IMR-90 (cell line): ENCODE measurements at regions not wholly inside any gene's neighbourhood (a gene's known extent, or its start where the extent isn't known, plus 50 kb on each side); places are given as distances from the start of the nearest gene placed in this dataset.
"Not testable (repeated sequence)": the region's sequence is repeated elsewhere in the genome, so short reads cannot be mapped to it uniquely, and the experiment has no call there.

Experiments
- ATAC-seq: fragments of 200-7000 bp; cut with Tn5 transposase; 2 replicates; pipeline ENCODE4 v1.9.1; 2020; ENCODE audit warnings: low read depth, mild to moderate bottlenecking, moderate library complexity
- BruUV-seq: library from RNA; stranded (reverse); fragments of 400-500 nt; replicated peaks from 2 replicates; lab custom pipeline; 2021; lab: Mats Ljungman, UMichigan
- CTCF ChIA-PET: fragments of 300-600 bp; formaldehyde crosslinking; extraction: SDS; loops from one replicate; lab custom pipeline; 2021; ENCODE audit warnings: antibody characterized with exemption; lab: Yijun Ruan, JAX
- POLR2A ChIA-PET: fragments of 300-600 bp; sonication (Branson Sonifier 250); formaldehyde crosslinking; loops from one replicate; lab custom pipeline; 2022; ENCODE audit warnings: antibody characterized with exemption; ENCODE audit not compliant: unreplicated experiment; lab: Charles Lee
- DNase-seq: peaks from one replicate; pipeline ENCODE4 v3.0.0; 2013
- H2AFZ ChIP-seq: replicated peaks from 2 replicates; pipeline ENCODE3; 2013; ENCODE audit warnings: low read length, mild to moderate bottlenecking; ENCODE audit not compliant: poor library complexity
- H2AK5ac ChIP-seq: 2 replicates; pipeline ENCODE4 v1.6.1; 2013; ENCODE audit warnings: low read depth, low read length, inconsistent platforms
- H2AK9ac ChIP-seq: replicated peaks from 2 replicates; pipeline ENCODE3; 2013; ENCODE audit warnings: mild to moderate bottlenecking, low read depth, low read length, moderate library complexity; ENCODE audit not compliant: poor library complexity
- H2BK120ac ChIP-seq: 2 replicates; pipeline ENCODE4 v1.6.1; 2013; ENCODE audit warnings: low read depth, low read length, inconsistent platforms
- H2BK15ac ChIP-seq: 3 replicates; pipeline ENCODE4 v1.6.1; 2013; ENCODE audit warnings: low read depth, low read length, inconsistent platforms
- H2BK20ac ChIP-seq: 2 replicates; pipeline ENCODE4 v1.6.1; 2013; ENCODE audit warnings: low read depth, mild to moderate bottlenecking, inconsistent platforms, low read length, moderate library complexity
- H2BK5ac ChIP-seq: 2 replicates; pipeline ENCODE4 v1.6.1; 2013; ENCODE audit warnings: mild to moderate bottlenecking, low read depth, low read length, inconsistent platforms; ENCODE audit not compliant: poor library complexity, severe bottlenecking
- H3K14ac ChIP-seq: replicated peaks from 2 replicates; pipeline ENCODE4 v1.6.1; 2013; ENCODE audit warnings: low read depth, low read length, inconsistent platforms
- H3K18ac ChIP-seq: 2 replicates; pipeline ENCODE4 v1.6.1; 2013; ENCODE audit warnings: low read depth, low read length, control low read depth
- H3K23ac ChIP-seq: 2 replicates; pipeline ENCODE4 v1.6.1; 2013; ENCODE audit warnings: low read depth, low read length, inconsistent platforms
- H3K27ac ChIP-seq: 2 replicates; pipeline ENCODE4 v1.5.1; 2013; ENCODE audit warnings: mild to moderate bottlenecking, control low read depth, low read length; ENCODE audit not compliant: insufficient read depth
- H3K27me3 ChIP-seq: 2 replicates; pipeline ENCODE4 v1.6.1; 2013; ENCODE audit warnings: low read length; ENCODE audit not compliant: control insufficient read depth, insufficient read depth
- H3K36me3 ChIP-seq: 2 replicates; pipeline ENCODE4 v1.6.1; 2013; ENCODE audit warnings: low read length, mixed read lengths; ENCODE audit not compliant: control insufficient read depth, insufficient read depth
- H3K4ac ChIP-seq: 2 replicates; pipeline ENCODE4 v1.6.1; 2013; ENCODE audit warnings: low read depth, low read length, inconsistent platforms
- H3K4me1 ChIP-seq: 2 replicates; pipeline ENCODE4 v1.6.1; 2013; ENCODE audit warnings: low read length, mixed read lengths; ENCODE audit not compliant: control insufficient read depth, insufficient read depth
- H3K4me2 ChIP-seq: 2 replicates; pipeline ENCODE4 v1.6.1; 2013; ENCODE audit warnings: low read depth, mild to moderate bottlenecking, control low read depth, low read length, moderate library complexity
- H3K4me3 ChIP-seq: 2 replicates; pipeline ENCODE4 v1.5.1; 2013; ENCODE audit warnings: low read depth, mild to moderate bottlenecking, control low read depth, low read length, moderate library complexity; ENCODE audit not compliant: insufficient read depth
- H3K56ac ChIP-seq: 2 replicates; pipeline ENCODE4 v1.6.1; 2013; ENCODE audit warnings: low read length, inconsistent platforms; ENCODE audit not compliant: insufficient read depth; ENCODE audit errors: extremely low read depth
- H3K79me1 ChIP-seq, 2 experiments: 2 replicates each; pipeline ENCODE4 v1.6.1; 2013; ENCODE audit warnings: low read length in 2 of 2, inconsistent platforms in 1 of 2, low read depth in 1 of 2
- H3K9ac ChIP-seq: 2 replicates; pipeline ENCODE4 v1.6.1; 2013; ENCODE audit warnings: low read depth, low read length, control low read depth
- H3K9me1 ChIP-seq: 2 replicates; pipeline ENCODE4 v1.6.1; 2013; ENCODE audit warnings: low read length, inconsistent platforms; ENCODE audit not compliant: insufficient read depth
- H3K9me3 ChIP-seq: 2 replicates; pipeline ENCODE4 v1.6.1; 2013; ENCODE audit warnings: low read length; ENCODE audit not compliant: control insufficient read depth, insufficient read depth
- H4K20me1 ChIP-seq: 2 replicates; pipeline ENCODE4 v1.6.1; 2013; ENCODE audit warnings: low read length, inconsistent platforms; ENCODE audit not compliant: insufficient read depth
- H4K5ac ChIP-seq: 2 replicates; pipeline ENCODE4 v1.6.1; 2013; ENCODE audit warnings: mild to moderate bottlenecking, low read depth, low read length, control low read depth
- H4K8ac ChIP-seq, 2 experiments: 2 replicates each; pipeline ENCODE4 v1.6.1; 2013; ENCODE audit warnings: low read depth in 2 of 2, low read length in 2 of 2, control low read depth in 1 of 2, inconsistent platforms in 1 of 2
- H4K91ac ChIP-seq: 2 replicates; pipeline ENCODE4 v1.6.1; 2013; ENCODE audit warnings: low read depth, low read length, inconsistent platforms; ENCODE audit not compliant: insufficient read depth
- WGBS, 2 experiments: methylation state at CpG; one replicate each; pipeline versions ENCODE4 v1.1.5 to v1.1.7; 2013; ENCODE audit warnings: missing lambda C conversion rate in 2 of 2; ENCODE audit not compliant: insufficient read length in 1 of 2; ENCODE audit errors: extremely low coverage in 2 of 2; 5-methylcytosine and 5-hydroxymethylcytosine counted together
- dilution Hi-C: fragments of 300-500 bp; cut with HindIII; formaldehyde crosslinking; loops from one replicate; pipeline ENCODE4 v1.14.3; 2018; ENCODE audit warnings: low sequenced_read_pairs; ENCODE audit not compliant: unreplicated experiment
- in situ Hi-C: fragments of 300-500 bp; cut with MboI; formaldehyde crosslinking; loops from 3 replicates; pipeline ENCODE4 v1.14.3; 2019; ENCODE audit warnings: low sequenced_read_pairs, inconsistent platforms, mixed read lengths
- intact Hi-C: fragments of 100-400 bp; cut with micrococcal nuclease; formaldehyde crosslinking; loops from 2 replicates; pipeline ENCODE4 v1.10.0; 2022

DNA sequence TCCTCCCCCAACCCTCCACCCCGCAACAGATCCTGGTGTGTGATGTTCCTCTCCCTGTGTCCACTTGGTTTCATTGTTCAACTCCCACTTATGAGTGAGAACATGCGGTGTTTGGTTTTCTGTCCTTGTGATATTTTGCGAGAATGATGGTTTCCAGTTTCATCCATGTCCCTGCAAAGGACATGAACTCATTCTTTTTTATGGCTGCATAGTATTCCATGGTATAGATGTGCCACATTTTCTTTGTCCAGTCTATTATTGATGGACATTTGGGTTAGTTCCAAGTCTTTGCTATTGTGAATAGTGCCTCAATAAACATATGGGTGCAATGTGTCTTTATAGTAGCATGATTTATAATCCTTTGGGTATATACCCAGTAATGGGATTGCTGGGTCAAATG lies 63.7 kb upstream of the KIAA0040 start:
- H2AK9ac ChIP-seq, H3K9me1 ChIP-seq, H3K4me1 ChIP-seq, H2BK5ac ChIP-seq, H2AFZ ChIP-seq, H3K18ac ChIP-seq, H3K27ac ChIP-seq, H3K4me2 ChIP-seq, BruUV-seq, H3K14ac ChIP-seq, H2BK15ac ChIP-seq, H4K91ac ChIP-seq, H3K9ac ChIP-seq, H4K20me1 ChIP-seq, H3K4ac ChIP-seq, DNase-seq, H4K5ac ChIP-seq, H2BK20ac ChIP-seq, H3K56ac ChIP-seq, intact Hi-C loops, H2BK120ac ChIP-seq, H3K27me3 ChIP-seq, H4K8ac ChIP-seq, CTCF ChIA-PET, H3K36me3 ChIP-seq, H3K79me1 ChIP-seq, H3K23ac ChIP-seq, ATAC-seq, in situ Hi-C loops, POLR2A ChIA-PET, dilution Hi-C loops, H3K4me3 ChIP-seq, H2AK5ac ChIP-seq, H3K9me3 ChIP-seq: not testable (repeated sequence)
- WGBS, 2 experiments, result no CpG with 5 or more reads among the region's 3 CpGs
